Esophagus squamous epithelium (tissue), 5 donors: ENCODE measurements at regions not wholly inside any gene's neighbourhood (a gene's known extent, or its start where the extent isn't known, plus 50 kb on each side); places are given as distances from the start of the nearest gene placed in this dataset.

Source experiments
- DNase-seq: peaks from one replicate; lab custom pipeline; 2025; lab: John Stamatoyannopoulos, UW
- H3K27ac ChIP-seq, 4 donors: fragments of 200-600 bp; sonication (generic); one replicate each; pipeline ENCODE4 v1.5.1; 2016 to 2019; ENCODE audit warnings: mild to moderate bottlenecking in 1 of 4
- H3K27me3 ChIP-seq, 4 donors: fragments of 200-600 bp; sonication (generic); 1 replicate in 3 of 4; 2 replicates in 1 of 4; pipeline versions ENCODE4 v1.5.1 to v1.6.0; 2017 to 2021; ENCODE audit warnings: antibody characterized with exemption in 1 of 4
- H3K36me3 ChIP-seq, 3 donors: fragments of 200-600 bp; sonication (generic); one replicate each; pipeline ENCODE4 v1.5.1; 2016 to 2019
- H3K4me1 ChIP-seq, 3 donors: fragments of 200-600 bp; sonication (generic); one replicate each; pipeline ENCODE4 v1.5.1; 2017 to 2019
- H3K4me3 ChIP-seq, 4 donors: fragments of 200-600 bp; sonication (generic); 1 replicate in 3 of 4; 2 replicates in 1 of 4; pipeline ENCODE4 v1.5.1; 2016 to 2019; ENCODE audit warnings: mild to moderate bottlenecking in 2 of 4, moderate library complexity in 1 of 4
- H3K9me3 ChIP-seq, 3 donors: fragments of 200-600 bp; sonication (generic); one replicate each; pipeline ENCODE4 v1.5.1; 2016 to 2019
- POLR2A ChIP-seq, 4 donors: fragments of 450-650 bp; IDR thresholded peaks; one replicate each; pipeline ENCODE4 v1.6.1; 2017; ENCODE audit warnings: antibody characterized with exemption in 4 of 4, mild to moderate bottlenecking in 4 of 4, moderate library complexity in 3 of 4
- WGBS, 2 donors: methylation state at CpG; one replicate each; pipeline ENCODE4 v1.1.5; 2018; 5-methylcytosine and 5-hydroxymethylcytosine counted together
- intact Hi-C: fragments of 100-400 bp; cut with DNase I; formaldehyde crosslinking; loops from one replicate; pipeline ENCODE4 v1.15.0; 2022
- TF ChIP-seq, protein P1 (sequence below), 6 experiments: fragments of 450-650 bp in 4 of 6; fragments of 200-600 bp in 2 of 6; sonication (generic) in 2 of 6; IDR thresholded peaks; one replicate each; pipeline ENCODE4 v1.5.1; 2016 to 2019; ENCODE audit warnings: antibody characterized with exemption in 6 of 6, mild to moderate bottlenecking in 4 of 6, moderate library complexity in 4 of 6
- donor health status: DM: yes; HTN: yes; CAD: no.

DNA sequence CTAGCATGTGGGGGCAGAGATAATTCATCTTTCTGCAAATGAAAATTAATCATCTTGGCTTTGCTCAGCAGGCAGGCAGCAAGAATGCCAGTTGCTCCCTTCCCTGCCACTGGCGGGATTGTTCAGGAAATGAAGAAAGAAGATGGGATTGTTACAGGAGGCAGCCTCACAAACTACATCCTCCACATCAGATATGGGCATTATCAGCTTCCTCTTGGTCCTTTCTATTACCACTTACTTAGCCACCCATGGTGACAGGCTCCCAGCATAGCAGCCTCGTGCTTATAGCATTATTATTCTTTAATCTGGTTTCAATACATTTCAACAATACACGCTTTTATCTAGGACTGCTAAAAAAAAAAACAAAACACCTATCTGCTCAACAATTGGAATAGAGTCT is 461.6 kb upstream of the ISX start:
- no peaks in the 10 kb centered on the region for H3K27me3 ChIP-seq
- no peak overlapping the region for H3K27ac ChIP-seq
- H3K36me3 ChIP-seq, result no peaks in the 10 kb centered on the region
- no peak overlapping the region for H3K4me3 ChIP-seq
- no peaks in the 10 kb centered on the region for H3K4me1 ChIP-seq
- TF ChIP-seq, protein P1, sequence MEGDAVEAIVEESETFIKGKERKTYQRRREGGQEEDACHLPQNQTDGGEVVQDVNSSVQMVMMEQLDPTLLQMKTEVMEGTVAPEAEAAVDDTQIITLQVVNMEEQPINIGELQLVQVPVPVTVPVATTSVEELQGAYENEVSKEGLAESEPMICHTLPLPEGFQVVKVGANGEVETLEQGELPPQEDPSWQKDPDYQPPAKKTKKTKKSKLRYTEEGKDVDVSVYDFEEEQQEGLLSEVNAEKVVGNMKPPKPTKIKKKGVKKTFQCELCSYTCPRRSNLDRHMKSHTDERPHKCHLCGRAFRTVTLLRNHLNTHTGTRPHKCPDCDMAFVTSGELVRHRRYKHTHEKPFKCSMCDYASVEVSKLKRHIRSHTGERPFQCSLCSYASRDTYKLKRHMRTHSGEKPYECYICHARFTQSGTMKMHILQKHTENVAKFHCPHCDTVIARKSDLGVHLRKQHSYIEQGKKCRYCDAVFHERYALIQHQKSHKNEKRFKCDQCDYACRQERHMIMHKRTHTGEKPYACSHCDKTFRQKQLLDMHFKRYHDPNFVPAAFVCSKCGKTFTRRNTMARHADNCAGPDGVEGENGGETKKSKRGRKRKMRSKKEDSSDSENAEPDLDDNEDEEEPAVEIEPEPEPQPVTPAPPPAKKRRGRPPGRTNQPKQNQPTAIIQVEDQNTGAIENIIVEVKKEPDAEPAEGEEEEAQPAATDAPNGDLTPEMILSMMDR (IDR thresholded peaks at IDR 0.05), result no peak
- TF ChIP-seq POLR2A (IDR thresholded peaks at IDR 0.05), result no peak
- no peaks in the 10 kb centered on the region for H3K9me3 ChIP-seq
- intact Hi-C loops, result no loop called here
- DNase-seq, result no peak
- 58% methylated on average over 3 of the region's 3 CpGs for WGBS, 2 donors

DNA sequence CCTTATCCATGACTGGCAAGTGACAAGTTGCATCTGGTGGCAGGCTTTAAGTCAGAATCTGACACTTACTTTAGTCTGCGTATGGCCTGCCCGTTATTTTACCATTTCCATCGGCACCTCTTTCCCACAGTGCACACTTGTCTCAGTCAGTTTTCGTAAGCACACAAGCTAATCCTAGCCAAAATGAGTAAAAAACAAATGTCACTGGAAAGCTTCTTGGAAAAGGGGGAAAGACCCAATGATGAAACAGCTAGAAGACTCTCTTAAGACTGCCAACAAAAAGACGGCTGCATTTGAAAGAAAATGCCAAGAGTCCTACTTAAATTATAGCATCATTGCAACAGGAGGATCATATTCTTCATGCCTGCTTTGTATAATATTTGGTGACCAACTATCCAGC is 457.9 kb upstream of the ISX start:
- no peak for DNase-seq
- H3K4me3 ChIP-seq, result no peak overlapping the region
- no peaks in the 10 kb centered on the region for H3K36me3 ChIP-seq
- H3K4me1 ChIP-seq, result no peaks in the 10 kb centered on the region
- no peak overlapping the region for H3K27ac ChIP-seq
- no peaks in the 10 kb centered on the region for H3K27me3 ChIP-seq
- H3K9me3 ChIP-seq, result no peaks in the 10 kb centered on the region
- intact Hi-C loops, result no loop called here
- WGBS, 2 donors, result 59 to 89% methylated on average over 5 of the region's 5 CpGs
- TF ChIP-seq, protein P1 (IDR thresholded peaks at IDR 0.05), result no peak
- TF ChIP-seq POLR2A (IDR thresholded peaks at IDR 0.05), result no peak

GRCh38 chr22:34608540-34609115 is 457.3 kb upstream of the ISX start:
- no peak overlapping the region for H3K27ac ChIP-seq
- intact Hi-C loops, result no loop called here
- WGBS, 2 donors, result 11 to 35% methylated on average over 1 of the region's 1 CpG
- TF ChIP-seq, protein P1 (IDR thresholded peaks at IDR 0.05), result no peak
- TF ChIP-seq POLR2A (IDR thresholded peaks at IDR 0.05), result no peak
- no peaks in the 10 kb centered on the region for H3K9me3 ChIP-seq
- no peak overlapping the region for H3K4me3 ChIP-seq
- no peaks in the 10 kb centered on the region for H3K4me1 ChIP-seq
- H3K27me3 ChIP-seq, result no peaks in the 10 kb centered on the region
- no peak for DNase-seq
- no peaks in the 10 kb centered on the region for H3K36me3 ChIP-seq

DNA sequence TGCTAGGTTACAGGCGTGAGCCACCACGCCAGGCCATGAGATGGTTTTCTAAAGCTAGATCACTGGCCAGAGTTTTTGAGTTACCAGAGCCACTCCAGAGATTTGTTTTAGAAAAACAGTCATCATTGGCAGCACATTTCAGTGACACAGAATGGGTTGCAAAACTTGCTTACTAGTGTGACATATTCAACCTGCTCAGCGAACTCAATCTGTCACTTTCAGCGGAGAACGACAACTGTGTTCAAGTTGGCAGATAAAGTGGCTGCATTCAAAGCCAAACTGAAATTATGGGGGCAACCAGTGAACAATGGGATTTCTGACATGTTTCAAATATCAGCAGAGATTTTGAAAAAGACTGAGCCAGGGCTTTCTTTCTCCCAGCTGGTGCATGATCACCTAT is 456.3 kb upstream of the ISX start:
- no peak for DNase-seq
- no peak overlapping the region for H3K27ac ChIP-seq
- H3K4me3 ChIP-seq, result no peak overlapping the region
- no peaks in the 10 kb centered on the region for H3K9me3 ChIP-seq
- intact Hi-C loops, result no loop called here
- no peaks in the 10 kb centered on the region for H3K4me1 ChIP-seq
- peaks cover 0 to 2% (median 0%) of the 10 kb centered on the region in 4 donors for H3K27me3 ChIP-seq
- H3K36me3 ChIP-seq, result no peaks in the 10 kb centered on the region
- 68 to 82% methylated on average over 5 of the region's 5 CpGs for WGBS, 2 donors
- TF ChIP-seq, protein P1 (IDR thresholded peaks at IDR 0.05), result no peak
- no peak for TF ChIP-seq POLR2A (IDR thresholded peaks at IDR 0.05)

- WGBS, 2 donors, result 81 to 83% methylated on average over 9 of the region's 9 CpGs
- TF ChIP-seq POLR2A (IDR thresholded peaks at IDR 0.05), result no peak
- TF ChIP-seq, protein P1 (IDR thresholded peaks at IDR 0.05), result no peak
- Histone ChIP-seq H3K4me3 (no peak overlapping the region), H3K36me3 (no peaks in the 10 kb centered on the region), H3K27ac (no peak overlapping the region), H3K27me3 (peaks cover 0 to 6% (median 0%) of the 10 kb centered on the region in 4 donors), H3K9me3 (no peaks in the 10 kb centered on the region), H3K4me1 (no peaks in the 10 kb centered on the region)
- DNase-seq, result no peak
- intact Hi-C loops, result no loop called here
Measured at GRCh38 chr22:34620161-34620560, 445.8 kb upstream of the ISX start.
